WERI-Rb-1 (cell line): ENCODE measurements at regions not wholly inside any gene's neighbourhood (a gene's known extent, or its start where the extent isn't known, plus 50 kb on each side); places are given as distances from the start of the nearest gene placed in this dataset.

Source experiments
- DNase-seq: peaks from one replicate; pipeline ENCODE4 v3.0.0-alpha.2; 2020
- H3K27ac ChIP-seq: fragments of 250-450 bp; sonication (Bioruptor Pico); 2 replicates; pipeline ENCODE4 v1.5.1; 2020; ENCODE audit warnings: mild to moderate bottlenecking, moderate library complexity
- H3K27me3 ChIP-seq: fragments of 250-450 bp; sonication (Bioruptor Pico); 2 replicates; pipeline ENCODE4 v1.5.1; 2021; ENCODE audit warnings: mild to moderate bottlenecking, low read depth, moderate library complexity; ENCODE audit not compliant: insufficient read depth, severe bottlenecking
- H3K36me3 ChIP-seq: fragments of 250-450 bp; sonication (Bioruptor Pico); 2 replicates; pipeline ENCODE4 v1.5.1; 2020; ENCODE audit warnings: mild to moderate bottlenecking, moderate library complexity
- H3K4me3 ChIP-seq: 2 replicates; pipeline ENCODE4 v1.5.1; 2011; ENCODE audit warnings: low read depth, mild to moderate bottlenecking, control low read depth, low read length
- H3K9me3 ChIP-seq: fragments of 250-450 bp; sonication (Bioruptor Pico); 2 replicates; pipeline ENCODE4 v1.5.1; 2021; ENCODE audit warnings: mild to moderate bottlenecking, moderate library complexity; ENCODE audit not compliant: severe bottlenecking
- TF ChIP-seq, protein P1 (sequence below): IDR thresholded peaks from 2 replicates; pipeline ENCODE4 v1.5.1; 2011; ENCODE audit warnings: low read depth, mild to moderate bottlenecking, control low read depth, inconsistent platforms, low read length

GRCh38 chr12:19926266-19926665 lies 442.1 kb upstream of the PDE3A start:
- DNase-seq = no peak
- H3K27ac ChIP-seq = no peak overlapping the region
- TF ChIP-seq, protein P1, sequence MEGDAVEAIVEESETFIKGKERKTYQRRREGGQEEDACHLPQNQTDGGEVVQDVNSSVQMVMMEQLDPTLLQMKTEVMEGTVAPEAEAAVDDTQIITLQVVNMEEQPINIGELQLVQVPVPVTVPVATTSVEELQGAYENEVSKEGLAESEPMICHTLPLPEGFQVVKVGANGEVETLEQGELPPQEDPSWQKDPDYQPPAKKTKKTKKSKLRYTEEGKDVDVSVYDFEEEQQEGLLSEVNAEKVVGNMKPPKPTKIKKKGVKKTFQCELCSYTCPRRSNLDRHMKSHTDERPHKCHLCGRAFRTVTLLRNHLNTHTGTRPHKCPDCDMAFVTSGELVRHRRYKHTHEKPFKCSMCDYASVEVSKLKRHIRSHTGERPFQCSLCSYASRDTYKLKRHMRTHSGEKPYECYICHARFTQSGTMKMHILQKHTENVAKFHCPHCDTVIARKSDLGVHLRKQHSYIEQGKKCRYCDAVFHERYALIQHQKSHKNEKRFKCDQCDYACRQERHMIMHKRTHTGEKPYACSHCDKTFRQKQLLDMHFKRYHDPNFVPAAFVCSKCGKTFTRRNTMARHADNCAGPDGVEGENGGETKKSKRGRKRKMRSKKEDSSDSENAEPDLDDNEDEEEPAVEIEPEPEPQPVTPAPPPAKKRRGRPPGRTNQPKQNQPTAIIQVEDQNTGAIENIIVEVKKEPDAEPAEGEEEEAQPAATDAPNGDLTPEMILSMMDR = no peak
- no peaks in the 10 kb centered on the region for H3K9me3 ChIP-seq
- no peaks in the 10 kb centered on the region for H3K36me3 ChIP-seq
- H3K4me3 ChIP-seq = no peak overlapping the region
- no peaks in the 10 kb centered on the region for H3K27me3 ChIP-seq

DNA sequence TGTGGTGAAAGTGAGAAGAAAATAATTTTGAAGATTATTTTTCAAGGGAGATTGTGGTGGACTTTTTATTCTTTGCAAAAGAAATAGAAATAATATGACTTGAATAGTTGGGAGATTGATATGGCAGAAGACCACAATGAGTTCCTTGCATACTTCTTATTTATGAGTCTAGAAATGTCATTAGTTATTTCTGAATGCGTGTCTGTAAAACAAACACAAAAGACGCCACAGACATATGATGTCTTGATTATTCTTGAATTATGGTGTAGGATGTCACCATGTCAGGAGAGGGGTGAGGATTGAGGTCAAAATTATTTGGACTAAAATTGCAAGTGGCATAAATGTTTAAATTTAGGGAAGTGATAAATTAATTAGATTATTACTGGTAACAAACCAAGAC lies 440.7 kb upstream of the PDE3A start:
- Histone ChIP-seq H3K36me3 (no peaks in the 10 kb centered on the region), H3K27ac (no peak overlapping the region), H3K27me3 (no peaks in the 10 kb centered on the region), H3K4me3 (no peak overlapping the region), H3K9me3 (no peaks in the 10 kb centered on the region)
- no peak for DNase-seq
- TF ChIP-seq, protein P1 = no peak

DNA sequence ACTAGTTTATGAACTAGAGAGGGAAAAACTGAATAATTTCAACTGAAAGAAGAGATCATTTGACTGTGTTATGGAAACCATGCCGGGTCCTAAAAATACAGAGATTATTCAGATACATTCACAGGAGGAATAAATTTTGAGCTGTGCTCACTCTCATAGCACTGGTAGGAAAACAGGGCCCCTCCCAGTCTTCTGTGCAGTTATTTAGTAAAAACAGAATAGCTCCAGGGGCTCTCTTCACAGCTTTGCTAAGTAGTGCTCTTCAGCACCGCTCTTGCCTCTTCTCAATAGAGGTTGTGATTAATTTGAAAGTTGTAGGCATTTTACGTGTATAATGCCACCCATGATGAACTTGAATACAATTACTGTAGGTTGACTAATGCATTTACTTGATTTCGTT lies 435.9 kb upstream of the PDE3A start:
- Histone ChIP-seq H3K36me3 (no peaks in the 10 kb centered on the region), H3K27ac (no peak overlapping the region), H3K4me3 (no peak overlapping the region), H3K27me3 (no peaks in the 10 kb centered on the region), H3K9me3 (no peaks in the 10 kb centered on the region)
- no peak for DNase-seq
- TF ChIP-seq, protein P1 = no peak

GRCh38 chr12:19933924-19934323 lies 434.4 kb upstream of the PDE3A start:
- no peaks in the 10 kb centered on the region for H3K27me3 ChIP-seq
- TF ChIP-seq, protein P1 = no peak
- H3K36me3 ChIP-seq = no peaks in the 10 kb centered on the region
- H3K27ac ChIP-seq = no peak overlapping the region
- no peak for DNase-seq
- no peak overlapping the region for H3K4me3 ChIP-seq
- no peaks in the 10 kb centered on the region for H3K9me3 ChIP-seq

DNA sequence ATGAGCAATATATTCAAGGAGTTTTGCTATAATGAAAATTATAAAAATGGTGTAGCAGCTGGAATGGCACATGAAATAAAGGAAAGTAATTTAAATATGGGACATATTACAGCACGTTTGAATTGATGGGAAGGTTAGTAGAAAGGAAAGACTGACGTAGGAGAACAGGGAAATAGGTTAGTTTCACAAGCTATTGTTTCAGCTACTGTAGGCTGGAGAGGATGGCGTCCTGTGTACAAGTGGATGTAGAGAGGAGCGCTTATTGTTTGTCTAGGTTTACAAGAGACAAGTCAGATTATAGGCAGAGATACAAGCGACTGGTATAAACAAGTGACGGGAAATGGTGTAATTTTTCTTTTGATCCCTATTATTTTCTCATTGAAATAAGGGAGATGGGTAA lies 431.2 kb upstream of the PDE3A start:
- Histone ChIP-seq H3K27ac (no peak overlapping the region), H3K36me3 (no peaks in the 10 kb centered on the region), H3K9me3 (no peaks in the 10 kb centered on the region), H3K4me3 (no peak overlapping the region), H3K27me3 (no peaks in the 10 kb centered on the region)
- TF ChIP-seq, protein P1 = no peak
- no peak for DNase-seq

DNA sequence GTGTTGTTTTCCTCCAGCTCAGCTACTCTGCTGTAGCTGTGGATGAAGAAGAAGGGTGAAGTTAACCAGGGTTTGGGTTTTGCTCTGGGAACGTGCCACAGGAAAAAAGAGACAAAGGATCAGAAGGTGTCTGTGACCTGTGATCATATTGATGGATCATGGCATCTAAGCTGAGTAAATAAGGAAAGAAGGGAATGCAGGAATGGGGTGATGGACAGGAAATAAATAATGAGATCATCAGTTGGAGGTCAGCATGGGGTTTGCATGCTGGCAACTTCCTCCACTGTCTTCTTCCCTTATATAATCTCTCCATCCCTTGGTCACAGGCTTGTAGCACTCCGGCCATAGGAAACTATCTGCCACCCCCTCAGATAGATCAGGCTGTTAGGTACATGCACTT lies 430.3 kb upstream of the PDE3A start:
- TF ChIP-seq, protein P1 = no peak
- Histone ChIP-seq H3K36me3 (no peaks in the 10 kb centered on the region), H3K27me3 (no peaks in the 10 kb centered on the region), H3K4me3 (no peak overlapping the region), H3K27ac (no peak overlapping the region), H3K9me3 (no peaks in the 10 kb centered on the region)
- no peak for DNase-seq
